ENCODE measurements at regions not wholly inside any gene's neighbourhood (a gene's known extent, or its start where the extent isn't known, plus 50 kb on each side); places are given as distances from the start of the nearest gene placed in this dataset.

DNA sequence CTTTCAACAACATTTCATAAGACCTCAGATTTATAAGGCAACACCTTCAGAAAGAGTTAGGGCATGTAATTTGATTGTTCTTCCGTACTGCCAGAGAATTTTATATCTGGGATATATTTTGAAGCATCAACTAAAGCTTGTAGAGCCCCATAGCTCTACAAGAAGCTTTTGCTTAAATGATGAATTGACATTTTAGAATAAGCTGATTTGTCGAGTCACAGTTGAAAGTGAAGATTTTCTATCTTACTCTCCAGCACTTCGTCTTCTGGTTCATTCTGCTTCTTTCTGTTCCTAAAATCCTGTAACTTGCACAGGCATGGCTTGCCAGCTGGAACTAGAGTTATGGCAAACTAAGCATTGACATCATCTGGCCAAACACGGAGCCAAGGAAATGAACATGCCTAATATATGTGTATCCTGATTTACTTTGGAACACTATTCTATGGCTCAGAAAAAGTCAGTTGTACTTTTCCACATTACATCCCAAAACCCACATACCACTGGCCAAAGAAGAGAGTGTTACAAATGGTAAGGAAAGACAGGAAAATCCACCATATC, 68.6 kb upstream of the MAST4 start:
- no peaks in the 10 kb centered on the region for H3K79me1 ChIP-seq (ENCODE audit: low read depth, low read length)
- H3K9ac ChIP-seq (ENCODE audit: low read depth, low read length, poor library complexity), result no peak overlapping the region
- H3K4me2 ChIP-seq (ENCODE audit: insufficient read depth, low read length, poor library complexity, severe bottlenecking), result no peak overlapping the region
- no peaks in the 10 kb centered on the region for H3K36me3 ChIP-seq (replicated peaks in 1 of 2; ENCODE audit: control insufficient read depth in 2 of 2, insufficient read depth in 2 of 2, low read length in 2 of 2)
- H3K4me1 ChIP-seq (ENCODE audit: control insufficient read depth in 2 of 2, insufficient read depth in 1 of 2, low read depth in 1 of 2, low read length in 2 of 2), result no peaks in the 10 kb centered on the region
- H3K27me3 ChIP-seq (ENCODE audit: control insufficient read depth in 3 of 3, insufficient read depth in 3 of 3, low read depth in 1 of 3, low read length in 3 of 3), result no peaks in the 10 kb centered on the region
- no peak overlapping the region for H3K27ac ChIP-seq (replicated peaks; ENCODE audit: low read length)
- no peak overlapping the region for H3K4me3 ChIP-seq (ENCODE audit: low read length in 2 of 2)
- H2BK15ac ChIP-seq (ENCODE audit: low read length), result no peak overlapping the region
- no peak overlapping the region for H3K18ac ChIP-seq (ENCODE audit: low read length)
- no peak overlapping the region for H2BK120ac ChIP-seq (ENCODE audit: low read depth, low read length)
- H2BK5ac ChIP-seq (ENCODE audit: low read length), result no peak overlapping the region
- no peak overlapping the region for H2BK12ac ChIP-seq (ENCODE audit: low read length)
- no peak overlapping the region for H2AK5ac ChIP-seq (ENCODE audit: low read depth, low read length)
- no peak overlapping the region for H4K8ac ChIP-seq (ENCODE audit: low read depth, low read length)
- no peak overlapping the region for H3K4ac ChIP-seq (ENCODE audit: low read length)
- no peaks in the 10 kb centered on the region for H3K9me3 ChIP-seq (replicated peaks in 1 of 2; ENCODE audit: control insufficient read depth in 2 of 2, insufficient read depth in 1 of 2, low read depth in 1 of 2, low read length in 2 of 2)
- WGBS, 2 donors (ENCODE audit: extremely low coverage in 2 of 2, insufficient read length in 2 of 2, insufficient replicate concordance in 1 of 2), result no CpG with 5 or more reads among the region's 4 CpGs
- no peak overlapping the region for H3K14ac ChIP-seq (ENCODE audit: low read length)
- H3K23ac ChIP-seq (ENCODE audit: low read depth, low read length, poor library complexity), result no peak overlapping the region
- DNase-seq (ENCODE audit: low spot score), result no peak
- no peak overlapping the region for H2AFZ ChIP-seq (ENCODE audit: low read length)
- no peak overlapping the region for H4K91ac ChIP-seq (ENCODE audit: low read depth, low read length, poor library complexity)

DNA sequence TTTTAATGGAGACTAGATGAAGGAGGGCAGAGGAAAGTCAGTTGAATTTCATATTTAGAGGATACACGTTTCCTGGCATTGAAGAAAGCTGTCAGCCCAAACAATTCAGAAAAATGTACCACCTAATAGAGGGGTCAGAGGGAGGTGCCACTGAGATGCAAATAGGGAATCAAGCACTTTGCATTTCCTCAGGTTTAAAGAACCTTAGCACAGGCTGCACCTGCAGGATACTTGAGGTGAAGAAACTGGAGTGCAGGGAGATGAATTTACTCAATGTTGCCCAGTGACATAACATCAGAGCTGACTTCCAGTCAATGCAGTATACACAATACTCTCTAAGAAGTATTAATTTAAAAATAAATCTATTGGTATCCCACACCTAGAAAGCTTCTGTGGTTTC, 67.0 kb upstream of the MAST4 start:
- H3K14ac ChIP-seq (ENCODE audit: low read length), result no peak overlapping the region
- H2BK12ac ChIP-seq (ENCODE audit: low read length), result no peak overlapping the region
- no peak overlapping the region for H3K4ac ChIP-seq (ENCODE audit: low read length)
- DNase-seq (ENCODE audit: low spot score), result no peak
- H2BK5ac ChIP-seq (ENCODE audit: low read length), result no peak overlapping the region
- no peak overlapping the region for H3K23ac ChIP-seq (ENCODE audit: low read depth, low read length, poor library complexity)
- H3K4me1 ChIP-seq (ENCODE audit: control insufficient read depth in 2 of 2, insufficient read depth in 1 of 2, low read depth in 1 of 2, low read length in 2 of 2), result no peaks in the 10 kb centered on the region
- no peaks in the 10 kb centered on the region for H3K36me3 ChIP-seq (replicated peaks in 1 of 2; ENCODE audit: control insufficient read depth in 2 of 2, insufficient read depth in 2 of 2, low read length in 2 of 2)
- H3K9me3 ChIP-seq (replicated peaks in 1 of 2; ENCODE audit: control insufficient read depth in 2 of 2, insufficient read depth in 1 of 2, low read depth in 1 of 2, low read length in 2 of 2), result no peaks in the 10 kb centered on the region
- H2BK15ac ChIP-seq (ENCODE audit: low read length), result no peak overlapping the region
- no peak overlapping the region for H3K27ac ChIP-seq (replicated peaks; ENCODE audit: low read length)
- no peak overlapping the region for H3K9ac ChIP-seq (ENCODE audit: low read depth, low read length, poor library complexity)
- H3K4me3 ChIP-seq (ENCODE audit: low read length in 2 of 2), result no peak overlapping the region
- no peak overlapping the region for H2AFZ ChIP-seq (ENCODE audit: low read length)
- no peak overlapping the region for H4K91ac ChIP-seq (ENCODE audit: low read depth, low read length, poor library complexity)
- H3K4me2 ChIP-seq (ENCODE audit: insufficient read depth, low read length, poor library complexity, severe bottlenecking), result no peak overlapping the region
- WGBS, 2 donors (ENCODE audit: extremely low coverage in 2 of 2, insufficient read length in 2 of 2, insufficient replicate concordance in 1 of 2), result no CpG with 5 or more reads among the region's 1 CpG
- no peaks in the 10 kb centered on the region for H3K27me3 ChIP-seq (ENCODE audit: control insufficient read depth in 3 of 3, insufficient read depth in 3 of 3, low read depth in 1 of 3, low read length in 3 of 3)
- no peak overlapping the region for H2AK5ac ChIP-seq (ENCODE audit: low read depth, low read length)
- no peak overlapping the region for H2BK120ac ChIP-seq (ENCODE audit: low read depth, low read length)
- H3K18ac ChIP-seq (ENCODE audit: low read length), result no peak overlapping the region
- no peak overlapping the region for H4K8ac ChIP-seq (ENCODE audit: low read depth, low read length)
- H3K79me1 ChIP-seq (ENCODE audit: low read depth, low read length), result no peaks in the 10 kb centered on the region

DNA sequence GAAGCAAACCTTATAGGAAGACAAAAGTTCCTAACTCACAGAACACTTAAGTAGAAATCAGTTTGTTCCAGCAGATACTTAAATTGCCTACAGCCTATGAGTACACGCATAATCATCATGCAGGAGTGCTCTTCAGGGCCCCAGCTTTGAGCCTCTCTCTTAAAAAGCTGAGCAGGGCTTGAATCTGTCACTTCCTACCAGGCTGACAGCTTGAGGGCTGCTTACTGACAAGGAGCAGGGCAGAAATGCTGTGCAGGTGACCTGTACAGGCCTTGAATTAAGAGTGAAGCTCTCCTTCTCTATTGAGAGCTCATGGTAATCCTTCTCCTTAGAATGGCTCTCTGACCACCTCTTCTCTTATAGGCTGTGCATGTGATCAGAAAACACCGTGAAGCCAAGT, 66.5 kb upstream of the MAST4 start:
- no peak overlapping the region for H2AK5ac ChIP-seq (ENCODE audit: low read depth, low read length)
- no peaks in the 10 kb centered on the region for H3K36me3 ChIP-seq (replicated peaks in 1 of 2; ENCODE audit: control insufficient read depth in 2 of 2, insufficient read depth in 2 of 2, low read length in 2 of 2)
- no peak overlapping the region for H4K8ac ChIP-seq (ENCODE audit: low read depth, low read length)
- no peak overlapping the region for H4K91ac ChIP-seq (ENCODE audit: low read depth, low read length, poor library complexity)
- no peaks in the 10 kb centered on the region for H3K9me3 ChIP-seq (replicated peaks in 1 of 2; ENCODE audit: control insufficient read depth in 2 of 2, insufficient read depth in 1 of 2, low read depth in 1 of 2, low read length in 2 of 2)
- no peak overlapping the region for H3K14ac ChIP-seq (ENCODE audit: low read length)
- no peak overlapping the region for H3K4me3 ChIP-seq (ENCODE audit: low read length in 2 of 2)
- H3K4me2 ChIP-seq (ENCODE audit: insufficient read depth, low read length, poor library complexity, severe bottlenecking), result no peak overlapping the region
- H2BK120ac ChIP-seq (ENCODE audit: low read depth, low read length), result no peak overlapping the region
- H3K4ac ChIP-seq (ENCODE audit: low read length), result no peak overlapping the region
- no peaks in the 10 kb centered on the region for H3K79me1 ChIP-seq (ENCODE audit: low read depth, low read length)
- no peaks in the 10 kb centered on the region for H3K27me3 ChIP-seq (ENCODE audit: control insufficient read depth in 3 of 3, insufficient read depth in 3 of 3, low read depth in 1 of 3, low read length in 3 of 3)
- H3K27ac ChIP-seq (replicated peaks; ENCODE audit: low read length), result no peak overlapping the region
- WGBS, 2 donors (ENCODE audit: extremely low coverage in 2 of 2, insufficient read length in 2 of 2, insufficient replicate concordance in 1 of 2), result no CpG with 5 or more reads among the region's 2 CpGs
- H3K9ac ChIP-seq (ENCODE audit: low read depth, low read length, poor library complexity), result no peak overlapping the region
- no peak overlapping the region for H2BK12ac ChIP-seq (ENCODE audit: low read length)
- H2BK5ac ChIP-seq (ENCODE audit: low read length), result no peak overlapping the region
- H2BK15ac ChIP-seq (ENCODE audit: low read length), result no peak overlapping the region
- no peak for DNase-seq (ENCODE audit: low spot score)
- no peak overlapping the region for H3K23ac ChIP-seq (ENCODE audit: low read depth, low read length, poor library complexity)
- H3K18ac ChIP-seq (ENCODE audit: low read length), result no peak overlapping the region
- no peak overlapping the region for H2AFZ ChIP-seq (ENCODE audit: low read length)
- no peaks in the 10 kb centered on the region for H3K4me1 ChIP-seq (ENCODE audit: control insufficient read depth in 2 of 2, insufficient read depth in 1 of 2, low read depth in 1 of 2, low read length in 2 of 2)

GRCh38 chr5:66538126-66538525, 58.1 kb upstream of the MAST4 start:
- no peak overlapping the region for H3K4me3 ChIP-seq (ENCODE audit: low read length in 2 of 2)
- H2BK120ac ChIP-seq (ENCODE audit: low read depth, low read length), result no peak overlapping the region
- no peak overlapping the region for H3K18ac ChIP-seq (ENCODE audit: low read length)
- no peak overlapping the region for H2BK12ac ChIP-seq (ENCODE audit: low read length)
- no peaks in the 10 kb centered on the region for H3K36me3 ChIP-seq (replicated peaks in 1 of 2; ENCODE audit: control insufficient read depth in 2 of 2, insufficient read depth in 2 of 2, low read length in 2 of 2)
- no peak overlapping the region for H2AK5ac ChIP-seq (ENCODE audit: low read depth, low read length)
- DNase-seq (ENCODE audit: low spot score), result no peak
- H3K27ac ChIP-seq (replicated peaks; ENCODE audit: low read length), result no peak overlapping the region
- no peak overlapping the region for H3K9ac ChIP-seq (ENCODE audit: low read depth, low read length, poor library complexity)
- no peak overlapping the region for H2AFZ ChIP-seq (ENCODE audit: low read length)
- no peaks in the 10 kb centered on the region for H3K9me3 ChIP-seq (replicated peaks in 1 of 2; ENCODE audit: control insufficient read depth in 2 of 2, insufficient read depth in 1 of 2, low read depth in 1 of 2, low read length in 2 of 2)
- no peak overlapping the region for H4K8ac ChIP-seq (ENCODE audit: low read depth, low read length)
- H4K91ac ChIP-seq (ENCODE audit: low read depth, low read length, poor library complexity), result no peak overlapping the region
- no peak overlapping the region for H2BK5ac ChIP-seq (ENCODE audit: low read length)
- no peak overlapping the region for H3K23ac ChIP-seq (ENCODE audit: low read depth, low read length, poor library complexity)
- H3K79me1 ChIP-seq (ENCODE audit: low read depth, low read length), result no peaks in the 10 kb centered on the region
- no peak overlapping the region for H3K4ac ChIP-seq (ENCODE audit: low read length)
- no peak overlapping the region for H2BK15ac ChIP-seq (ENCODE audit: low read length)
- no peaks in the 10 kb centered on the region for H3K27me3 ChIP-seq (ENCODE audit: control insufficient read depth in 3 of 3, insufficient read depth in 3 of 3, low read depth in 1 of 3, low read length in 3 of 3)
- H3K14ac ChIP-seq (ENCODE audit: low read length), result no peak overlapping the region
- no peaks in the 10 kb centered on the region for H3K4me1 ChIP-seq (ENCODE audit: control insufficient read depth in 2 of 2, insufficient read depth in 1 of 2, low read depth in 1 of 2, low read length in 2 of 2)
- H3K4me2 ChIP-seq (ENCODE audit: insufficient read depth, low read length, poor library complexity, severe bottlenecking), result no peak overlapping the region

Measured in neuronal stem cell (in vitro differentiated cells).